Right atrium auricular region (tissue), 2 donors: ENCODE measurements at regions not wholly inside any gene's neighbourhood (a gene's known extent, or its start where the extent isn't known, plus 50 kb on each side); places are given as distances from the start of the nearest gene placed in this dataset.
"Not testable (repeated sequence)": the region's sequence is repeated elsewhere in the genome, so short reads cannot be mapped to it uniquely, and the experiment has no call there.

Experiments
- DNase-seq: peaks from one replicate; pipeline ENCODE4 v3.0.0-alpha.2; 2019; ENCODE audit warnings: low spot score
- H3K27ac ChIP-seq, 2 donors: fragments of 200-600 bp; sonication (generic); 1 replicate in 1 of 2; 2 replicates in 1 of 2; pipeline ENCODE4 v1.5.1; 2016 to 2019
- H3K27me3 ChIP-seq, 2 donors: fragments of 200-600 bp; sonication (generic); one replicate each; pipeline versions ENCODE4 v1.5.1 to v1.6.0; 2017 to 2019
- H3K36me3 ChIP-seq: fragments of 200-600 bp; sonication (generic); one replicate; pipeline ENCODE4 v1.5.1; 2016
- H3K4me1 ChIP-seq, 2 donors: fragments of 200-600 bp; sonication (generic); one replicate each; pipeline versions ENCODE4 v1.5.1 to v1.6.0; 2017 to 2019
- H3K4me3 ChIP-seq, 2 donors: fragments of 200-600 bp; sonication (generic); 1 replicate in 1 of 2; 2 replicates in 1 of 2; pipeline ENCODE4 v1.5.1; 2017 to 2019; ENCODE audit warnings: mild to moderate bottlenecking in 1 of 2, moderate library complexity in 1 of 2
- H3K9me3 ChIP-seq, 2 donors: fragments of 200-600 bp; sonication (generic); one replicate each; pipeline ENCODE4 v1.5.1; 2019
- TF ChIP-seq, protein P1 (sequence below), 2 donors: fragments of 200-600 bp; sonication (generic); IDR thresholded peaks; one replicate each; pipeline ENCODE4 v1.5.1; 2019; ENCODE audit warnings: antibody characterized with exemption in 2 of 2

GRCh38 chr7:94314413-94315410 is 80.0 kb upstream of the COL1A2 start:
- H3K27ac ChIP-seq, result peak overlapping the region in 1 of 2 donors; percentile 9
- TF ChIP-seq, protein P1, sequence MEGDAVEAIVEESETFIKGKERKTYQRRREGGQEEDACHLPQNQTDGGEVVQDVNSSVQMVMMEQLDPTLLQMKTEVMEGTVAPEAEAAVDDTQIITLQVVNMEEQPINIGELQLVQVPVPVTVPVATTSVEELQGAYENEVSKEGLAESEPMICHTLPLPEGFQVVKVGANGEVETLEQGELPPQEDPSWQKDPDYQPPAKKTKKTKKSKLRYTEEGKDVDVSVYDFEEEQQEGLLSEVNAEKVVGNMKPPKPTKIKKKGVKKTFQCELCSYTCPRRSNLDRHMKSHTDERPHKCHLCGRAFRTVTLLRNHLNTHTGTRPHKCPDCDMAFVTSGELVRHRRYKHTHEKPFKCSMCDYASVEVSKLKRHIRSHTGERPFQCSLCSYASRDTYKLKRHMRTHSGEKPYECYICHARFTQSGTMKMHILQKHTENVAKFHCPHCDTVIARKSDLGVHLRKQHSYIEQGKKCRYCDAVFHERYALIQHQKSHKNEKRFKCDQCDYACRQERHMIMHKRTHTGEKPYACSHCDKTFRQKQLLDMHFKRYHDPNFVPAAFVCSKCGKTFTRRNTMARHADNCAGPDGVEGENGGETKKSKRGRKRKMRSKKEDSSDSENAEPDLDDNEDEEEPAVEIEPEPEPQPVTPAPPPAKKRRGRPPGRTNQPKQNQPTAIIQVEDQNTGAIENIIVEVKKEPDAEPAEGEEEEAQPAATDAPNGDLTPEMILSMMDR (IDR thresholded peaks at IDR 0.05), result no peak
- peaks cover 0 to 20% of the 10 kb centered on the region in 2 donors for H3K4me1 ChIP-seq
- H3K4me3 ChIP-seq, result no peak overlapping the region
- no peaks in the 10 kb centered on the region for H3K27me3 ChIP-seq
- no peaks in the 10 kb centered on the region for H3K36me3 ChIP-seq
- H3K9me3 ChIP-seq, result no peaks in the 10 kb centered on the region
- DNase-seq, result no peak

- not testable (repeated sequence) for H3K27me3 ChIP-seq, H3K36me3 ChIP-seq, H3K4me1 ChIP-seq, H3K4me3 ChIP-seq, H3K27ac ChIP-seq, H3K9me3 ChIP-seq, DNase-seq
These were observed 73.6 kb upstream of the COL1A2 start for GRCh38 chr7:94321138-94321537.

DNA sequence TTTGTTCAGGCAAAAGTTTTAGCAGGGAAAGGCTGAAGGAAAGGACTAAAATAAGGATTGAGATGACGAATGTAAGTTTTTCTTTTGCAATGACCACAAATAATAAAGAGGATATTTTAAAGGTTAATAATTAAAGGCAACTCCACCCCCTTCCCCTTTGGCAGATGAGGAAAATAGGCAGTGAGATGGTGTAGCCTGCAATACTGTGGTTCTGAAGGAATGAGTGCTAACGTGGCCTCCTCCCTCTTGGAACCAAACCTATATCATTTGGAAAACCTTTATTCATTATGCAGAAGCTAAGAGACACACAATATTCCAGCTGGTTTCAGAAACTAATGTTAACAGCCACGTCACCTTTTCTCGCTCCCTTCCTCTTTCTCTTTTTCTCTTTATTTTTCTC is 70.9 kb upstream of the COL1A2 start:
- H3K27me3 ChIP-seq, result no peaks in the 10 kb centered on the region
- no peaks in the 10 kb centered on the region for H3K36me3 ChIP-seq
- H3K27ac ChIP-seq, result peak overlapping the region in 1 of 2 donors; percentile 59
- H3K4me1 ChIP-seq, result no peaks in the 10 kb centered on the region
- DNase-seq, result no peak
- peaks cover 0 to 8% of the 10 kb centered on the region in 2 donors for H3K9me3 ChIP-seq
- H3K4me3 ChIP-seq, result no peak overlapping the region
- TF ChIP-seq, protein P1 (IDR thresholded peaks at IDR 0.05), result no peak

GRCh38 chr7:94324380-94325121 is 70.1 kb upstream of the COL1A2 start:
- Histone ChIP-seq H3K9me3 (peaks cover 0 to 8% of the 10 kb centered on the region in 2 donors), H3K36me3 (no peaks in the 10 kb centered on the region), H3K4me3 (no peak overlapping the region), H3K4me1 (no peaks in the 10 kb centered on the region), H3K27ac (peak overlapping the region in 1 of 2 donors; percentile 59), H3K27me3 (no peaks in the 10 kb centered on the region)
- TF ChIP-seq, protein P1 (IDR thresholded peaks at IDR 0.05), result no peak
- DNase-seq, result no peak

- H3K4me3 ChIP-seq, result no peak overlapping the region
- TF ChIP-seq, protein P1 (IDR thresholded peaks at IDR 0.05), result no peak
- DNase-seq, result no peak
- peak overlapping the region in 1 of 2 donors; percentile 59 for H3K27ac ChIP-seq
- H3K4me1 ChIP-seq, result no peaks in the 10 kb centered on the region
- no peaks in the 10 kb centered on the region for H3K36me3 ChIP-seq
- no peaks in the 10 kb centered on the region for H3K27me3 ChIP-seq
- H3K9me3 ChIP-seq, result peaks cover 0 to 8% of the 10 kb centered on the region in 2 donors
These were observed 69.6 kb upstream of the COL1A2 start for GRCh38 chr7:94325122-94325475.
